CD4-positive, alpha-beta T cell treated with Interferon alpha-2 for 1 hour (primary cell): ENCODE measurements at regions not wholly inside any gene's neighbourhood (a gene's known extent, or its start where the extent isn't known, plus 50 kb on each side); places are given as distances from the start of the nearest gene placed in this dataset.
"Not testable (repeated sequence)": the region's sequence is repeated elsewhere in the genome, so short reads cannot be mapped to it uniquely, and the experiment has no call there.

ENCODE experiments used
- DNase-seq, 2 donors: peaks; one replicate each; pipeline ENCODE4 v3.0.0-alpha.2; 2020 to 2022

DNA sequence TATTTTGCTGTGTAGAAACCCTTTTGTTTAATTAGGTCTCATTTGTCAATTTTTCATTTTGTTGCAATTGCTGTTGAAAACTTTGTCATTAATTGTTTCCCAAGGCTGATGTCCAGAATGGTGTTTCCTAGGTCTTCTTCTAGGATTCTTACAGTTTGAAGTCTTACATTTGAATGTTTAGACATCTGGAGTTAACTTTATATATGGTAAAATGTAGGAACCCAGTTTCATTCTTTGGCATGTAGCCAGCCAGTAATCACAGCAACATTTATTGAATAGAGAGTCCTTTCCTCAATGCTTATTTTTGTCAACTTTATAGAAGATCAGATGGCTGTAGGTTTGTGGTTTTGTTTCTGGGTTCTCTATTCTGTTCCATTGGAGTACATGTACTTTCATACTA is 1290.8 kb upstream of the CDH9 start:
- no peak for DNase-seq

DNA sequence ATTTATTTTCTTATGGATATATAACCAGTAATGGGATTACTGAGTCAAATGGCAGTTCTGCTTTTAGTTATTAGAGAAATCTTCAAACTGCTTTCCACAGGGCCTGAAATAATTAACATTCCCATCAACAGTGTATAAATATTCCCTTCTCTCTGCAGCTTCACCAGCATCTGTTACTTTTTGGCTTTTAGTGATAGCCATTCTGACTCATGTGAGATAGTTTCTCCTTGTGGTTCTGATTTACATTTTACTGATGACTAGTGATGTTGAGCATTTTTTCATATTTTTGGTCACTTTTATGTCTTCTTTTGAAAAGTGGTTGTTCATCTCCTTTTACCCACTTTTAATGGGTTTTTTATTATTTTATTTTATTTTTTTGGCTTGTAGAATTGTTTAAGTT is 1290.3 kb upstream of the CDH9 start:
- no peak for DNase-seq

DNA sequence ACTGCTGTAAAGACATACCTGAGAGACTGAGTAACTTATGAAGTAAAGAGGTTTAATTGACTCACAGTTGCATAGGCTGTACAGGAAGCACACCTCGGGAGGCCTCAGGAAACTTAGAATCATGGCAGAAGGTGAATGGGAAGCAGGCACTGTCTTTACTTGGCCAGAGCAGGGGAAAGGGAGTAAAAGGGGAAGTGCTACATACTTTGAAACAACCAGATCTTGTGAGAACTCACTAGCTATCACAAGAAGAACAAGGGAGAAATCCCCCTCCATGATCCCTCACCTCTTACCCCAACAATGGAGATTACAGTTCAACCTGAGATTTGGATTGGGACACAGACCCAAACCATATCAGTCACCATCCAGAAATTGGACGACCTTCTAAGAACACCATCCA is 1285.8 kb upstream of the CDH9 start:
- no peak for DNase-seq

DNA sequence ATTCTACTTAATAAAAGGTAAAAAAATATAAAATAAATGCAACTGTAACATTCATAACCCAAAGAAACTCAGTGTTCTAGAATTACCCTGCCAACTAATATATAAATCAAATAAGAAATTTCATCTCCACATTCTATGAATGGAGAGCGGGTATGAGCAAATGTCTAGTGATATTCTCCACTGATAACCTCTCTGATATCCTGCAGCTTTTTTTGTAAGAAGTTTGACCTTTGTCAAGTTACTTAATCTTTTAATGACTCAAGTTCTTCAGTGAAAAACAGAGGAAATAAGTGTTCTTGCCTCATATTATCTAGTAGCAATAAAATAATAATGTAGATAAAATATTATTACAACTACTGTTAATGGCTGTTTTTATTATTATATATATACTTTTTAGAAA is 1275.6 kb upstream of the CDH9 start:
- DNase-seq, result no peak

DNA sequence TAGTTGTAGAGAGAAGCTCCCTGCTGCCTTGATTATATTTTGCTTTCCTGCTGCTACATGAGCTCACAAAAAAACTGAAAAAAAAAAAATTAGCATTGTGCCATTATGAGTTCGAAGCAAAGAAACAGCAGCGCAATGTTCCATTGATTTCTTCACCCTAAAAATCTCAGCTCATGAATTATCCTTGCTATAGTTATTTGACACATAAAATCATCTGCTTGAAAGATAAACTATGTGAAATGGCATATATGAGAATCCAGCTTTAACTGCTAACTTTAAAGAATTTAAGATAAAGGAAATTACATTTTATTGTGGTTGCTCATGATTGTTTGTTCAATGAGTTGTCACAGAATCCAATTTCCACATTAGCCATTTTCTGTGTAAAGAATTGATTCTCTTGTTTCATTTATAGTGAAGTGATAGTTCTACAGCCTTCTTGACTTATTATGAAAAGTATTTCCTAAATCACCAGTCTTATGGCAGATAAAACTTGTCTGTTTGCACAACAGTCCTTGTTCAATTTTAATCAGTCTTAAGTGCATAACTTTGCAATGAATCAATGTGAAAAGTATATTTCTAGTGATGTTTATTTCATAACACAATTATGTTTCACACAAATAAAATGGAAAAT is 1275.0 kb upstream of the CDH9 start:
- DNase-seq, result no peak

DNA sequence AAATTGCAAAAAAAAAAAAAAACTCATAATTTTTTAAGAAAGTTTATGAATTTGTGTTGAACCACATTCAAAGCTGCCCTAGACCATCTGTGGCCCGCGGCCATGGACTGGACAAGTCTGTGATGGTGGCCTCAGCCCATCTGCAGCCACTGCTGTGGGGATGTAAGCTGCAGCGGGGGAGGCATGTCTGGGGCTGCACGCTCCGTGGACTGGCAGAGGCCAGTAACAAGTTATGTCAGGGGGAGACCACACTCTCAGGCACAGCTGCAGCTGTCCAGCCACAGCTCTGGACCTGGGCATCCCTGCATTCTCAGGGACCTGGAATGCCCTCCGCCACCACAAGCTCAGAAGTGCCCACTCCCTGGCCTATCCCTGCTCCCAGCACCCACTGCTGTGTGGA is 1272.3 kb upstream of the CDH9 start:
- no peak for DNase-seq

DNA sequence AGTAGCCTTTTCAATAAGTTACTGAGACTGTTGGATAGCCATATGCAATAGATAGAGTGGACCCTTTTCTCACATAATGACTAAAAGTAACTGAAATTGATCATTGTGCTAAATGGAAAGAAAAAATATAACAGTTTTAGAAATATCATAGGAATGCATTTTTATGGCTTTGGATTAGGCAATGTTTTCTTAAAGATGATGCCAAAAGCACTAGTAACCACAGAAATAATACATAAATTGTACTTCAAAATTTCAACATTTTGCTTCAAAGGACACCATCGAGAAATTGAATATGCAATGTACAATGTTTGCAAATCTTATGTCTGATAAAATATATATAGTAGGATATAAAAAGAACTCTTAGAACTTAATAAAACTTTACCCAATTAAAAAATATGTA is 1267.5 kb upstream of the CDH9 start:
- no peak for DNase-seq

DNA sequence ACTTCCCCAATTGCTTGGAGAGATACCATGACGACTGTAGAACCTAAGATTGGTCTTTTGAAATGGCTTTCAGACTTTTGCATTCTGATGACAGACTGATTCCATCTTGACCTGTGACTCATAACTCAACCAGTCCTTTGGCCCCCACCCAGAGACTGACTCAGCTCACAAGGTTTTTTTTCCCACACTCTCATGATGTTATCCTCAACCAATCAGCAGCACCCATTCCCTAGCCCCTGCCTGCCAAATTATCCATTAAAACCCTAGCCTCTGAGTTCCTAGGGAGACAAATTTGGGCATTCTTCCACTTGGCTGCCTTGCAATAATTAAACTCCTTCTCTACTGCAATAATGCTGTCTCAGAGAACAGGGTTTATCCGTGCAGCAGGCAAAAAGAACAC is 1263.3 kb upstream of the CDH9 start:
- DNase-seq, result no peak

DNA sequence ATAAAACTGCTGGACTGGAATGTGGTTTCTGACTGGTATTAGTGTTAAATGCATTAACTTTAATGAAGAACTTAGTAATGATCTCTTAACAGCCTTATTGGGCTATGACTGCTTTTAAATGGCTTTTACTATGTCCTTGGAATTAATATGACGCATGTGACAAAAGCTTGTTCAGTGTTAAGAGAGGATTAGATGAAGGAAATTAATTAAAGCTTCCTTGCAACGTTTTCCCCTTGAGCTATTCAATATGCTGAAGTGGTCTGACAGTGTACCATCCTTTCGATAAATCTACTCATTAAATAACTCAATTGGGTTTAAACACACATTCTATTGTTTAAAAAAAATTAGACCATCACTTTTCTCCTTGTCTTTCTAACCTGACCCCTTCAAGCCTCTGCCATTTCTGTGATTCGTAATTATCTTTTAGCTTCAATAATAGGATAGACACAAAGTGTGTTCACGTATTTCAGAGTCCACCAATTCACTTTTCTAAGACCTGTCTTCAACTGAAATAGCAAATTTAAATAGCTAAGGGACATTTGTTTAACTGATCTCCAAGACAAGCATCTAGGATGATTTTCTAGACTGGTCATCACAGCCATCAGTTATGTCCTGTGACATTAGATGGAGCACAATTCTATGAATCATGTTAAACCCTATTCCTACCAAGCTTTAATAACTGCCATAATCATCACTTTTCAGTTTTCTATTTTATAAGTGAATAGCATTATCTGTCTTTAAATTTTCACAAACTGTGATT is 1258.0 kb upstream of the CDH9 start:
- DNase-seq, result no peak

DNA sequence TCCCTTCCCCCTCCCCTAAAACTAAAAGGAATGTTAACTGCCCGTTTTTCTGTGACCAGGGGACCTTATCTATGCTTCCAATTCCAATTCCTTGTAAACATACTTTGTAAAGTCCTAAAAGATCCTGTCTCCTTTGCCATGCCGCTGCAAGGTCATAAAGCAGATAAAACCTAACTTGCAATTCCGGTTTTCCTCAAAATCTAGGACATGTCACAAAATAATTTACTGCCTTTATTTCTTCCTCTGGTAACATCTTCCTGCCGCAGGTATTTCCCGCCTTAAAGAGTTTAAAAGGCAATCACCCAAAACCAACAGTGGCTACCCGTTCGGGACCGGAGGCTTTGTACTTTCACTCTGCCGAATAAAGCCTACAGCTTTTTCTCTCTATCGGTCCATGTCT is 1248.6 kb upstream of the CDH9 start:
- DNase-seq, result not testable (repeated sequence)

DNA sequence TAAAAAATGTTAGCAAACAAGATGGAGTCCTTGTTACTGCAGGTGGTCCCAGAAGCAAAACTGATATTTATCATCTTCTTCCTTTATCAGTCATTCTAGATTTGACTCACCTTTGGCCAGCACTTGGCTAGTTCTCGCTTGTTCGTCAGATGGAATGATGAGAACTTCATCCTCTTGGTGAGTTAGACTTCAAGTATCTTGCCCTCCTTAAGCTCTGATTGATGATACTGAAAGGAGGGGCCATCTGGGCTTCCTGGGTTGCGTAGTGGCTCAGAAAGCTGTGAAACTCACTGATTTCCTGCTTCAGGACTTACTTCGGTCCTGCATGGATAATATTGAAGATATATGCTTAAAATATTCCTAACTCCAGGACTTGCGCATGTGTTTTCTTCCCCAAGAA is 1248.2 kb upstream of the CDH9 start:
- DNase-seq, result no peak

DNA sequence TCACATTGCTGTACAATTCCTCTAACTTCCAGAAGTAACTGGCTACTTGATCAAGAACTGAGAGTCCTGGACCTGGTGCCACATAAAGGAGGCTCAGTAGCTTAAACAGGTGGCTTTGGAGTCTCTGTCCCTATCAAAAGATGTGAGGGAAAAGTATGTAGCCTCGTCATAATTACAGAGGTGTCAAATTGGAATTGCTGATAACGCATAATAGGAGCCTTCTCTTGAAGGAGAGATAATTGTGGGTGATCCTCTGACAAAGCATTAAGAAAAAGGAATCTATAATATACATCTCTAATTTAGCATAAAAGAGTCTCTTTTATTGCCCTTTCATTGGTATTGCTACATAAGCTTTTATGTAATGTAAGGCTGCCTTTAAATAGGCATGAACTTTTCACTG is 1246.4 kb upstream of the CDH9 start:
- no peak for DNase-seq

DNA sequence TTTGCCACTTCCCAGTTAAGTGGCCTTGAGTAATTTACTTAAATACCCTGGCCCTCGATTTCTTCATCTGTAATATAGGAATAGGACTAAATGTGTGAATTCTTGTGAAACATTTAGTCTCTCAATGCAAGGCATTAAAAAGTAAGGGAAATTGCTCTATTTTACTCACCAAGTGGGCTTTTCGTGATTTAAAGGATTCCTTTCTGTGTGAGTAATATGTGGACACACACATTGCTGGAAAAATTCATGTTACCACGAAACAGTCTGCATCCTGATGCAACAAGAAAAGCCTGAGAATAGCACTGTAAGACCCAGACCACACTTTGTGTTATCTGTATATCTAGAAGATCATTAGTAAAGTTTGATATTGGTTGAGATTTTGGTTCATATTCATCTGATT is 1243.0 kb upstream of the CDH9 start:
- no peak for DNase-seq

DNA sequence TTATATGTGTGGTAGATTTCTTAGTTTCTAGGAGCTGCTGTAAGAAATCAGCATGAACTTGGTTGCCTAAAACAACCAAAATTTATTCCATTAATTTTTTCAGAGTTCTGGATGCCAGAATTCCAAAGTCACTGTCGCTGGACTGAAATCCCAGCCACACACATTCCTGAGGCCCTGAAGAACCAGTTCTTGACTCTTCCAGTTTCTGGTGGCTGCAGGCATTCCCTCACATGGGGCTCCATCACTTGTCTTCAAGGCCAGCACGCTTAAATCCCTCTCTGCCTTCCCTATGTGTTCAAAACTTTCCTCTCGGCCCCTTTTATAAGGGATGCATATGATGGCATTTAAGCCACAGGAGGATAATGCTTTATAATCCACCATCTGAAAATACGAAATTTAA is 1237.5 kb upstream of the CDH9 start:
- DNase-seq, result no peak

DNA sequence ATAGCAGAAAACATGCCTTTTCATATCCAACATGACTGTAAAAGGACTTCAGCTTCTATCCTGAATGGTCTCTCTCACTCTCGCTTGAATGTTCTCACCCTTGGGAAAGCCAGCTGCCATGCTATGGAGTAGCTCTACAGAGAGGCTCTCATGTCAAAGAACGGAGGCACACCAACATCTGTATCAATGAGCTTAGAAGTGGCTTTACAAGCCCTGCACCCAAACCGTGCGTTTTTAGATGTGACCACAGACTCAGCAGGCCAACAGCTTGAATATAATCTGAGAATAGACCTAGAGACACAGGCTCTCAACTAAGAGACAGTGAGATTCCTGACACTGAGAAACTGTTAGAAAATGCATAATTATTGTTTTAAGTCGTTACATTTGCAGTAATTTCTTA is 1231.6 kb upstream of the CDH9 start:
- DNase-seq, result no peak

DNA sequence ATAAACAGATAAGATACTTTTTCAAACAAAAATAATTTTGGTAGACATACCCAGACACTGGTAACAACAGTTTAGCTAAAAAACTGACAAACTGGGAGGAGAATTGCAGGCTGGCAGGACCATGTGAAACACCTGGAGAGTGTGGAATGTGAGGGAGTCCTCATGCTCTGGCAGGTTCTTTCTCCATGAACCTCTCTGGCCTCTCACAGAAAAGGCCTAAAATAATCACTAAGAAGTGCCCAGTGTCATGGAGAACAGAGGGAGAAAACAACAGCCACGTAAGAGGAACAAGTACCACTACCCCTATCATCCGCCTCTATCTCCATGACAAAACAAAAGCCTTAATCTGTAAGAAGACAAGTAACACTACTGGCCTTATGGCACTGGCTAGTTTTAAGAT is 1227.5 kb upstream of the CDH9 start:
- DNase-seq, result no peak

DNA sequence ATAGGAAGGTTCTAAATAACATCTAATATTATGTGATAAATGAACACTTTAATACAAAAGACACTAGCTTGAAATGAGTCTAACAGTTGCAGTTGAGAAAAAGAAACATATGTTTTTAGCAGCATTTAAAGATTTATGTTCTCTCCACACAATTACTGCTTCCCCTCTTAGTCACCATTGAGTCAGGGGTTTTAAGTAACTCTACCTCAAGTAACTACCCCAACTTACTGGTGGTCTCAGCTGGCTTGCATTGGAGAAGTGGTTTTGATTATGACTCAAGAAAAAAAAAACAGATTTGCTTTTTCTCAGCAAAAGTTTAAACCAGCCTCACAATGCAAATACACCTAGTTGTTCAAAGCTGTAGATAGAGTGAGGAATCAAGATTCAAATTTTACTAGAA is 1216.5 kb upstream of the CDH9 start:
- DNase-seq, result no peak

DNA sequence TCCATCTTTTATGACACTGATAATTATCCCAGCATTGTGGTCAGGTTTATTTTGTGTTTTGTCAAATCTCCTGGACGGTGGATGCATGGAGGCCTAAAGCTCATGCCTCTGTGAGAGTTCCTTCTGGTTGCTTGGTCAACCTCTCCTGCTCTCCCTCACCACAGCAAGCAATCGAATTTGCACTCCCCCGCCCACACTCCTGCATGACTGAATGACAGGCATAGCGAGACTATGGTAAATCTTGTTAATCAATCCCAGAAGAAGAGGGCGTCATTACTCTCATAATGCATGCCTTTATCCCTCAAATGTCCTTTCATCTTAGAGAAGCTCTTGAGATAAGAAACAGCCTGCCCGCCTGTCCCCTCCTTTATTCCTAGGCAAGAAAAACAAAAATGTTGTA is 1215.0 kb upstream of the CDH9 start:
- no peak for DNase-seq

DNA sequence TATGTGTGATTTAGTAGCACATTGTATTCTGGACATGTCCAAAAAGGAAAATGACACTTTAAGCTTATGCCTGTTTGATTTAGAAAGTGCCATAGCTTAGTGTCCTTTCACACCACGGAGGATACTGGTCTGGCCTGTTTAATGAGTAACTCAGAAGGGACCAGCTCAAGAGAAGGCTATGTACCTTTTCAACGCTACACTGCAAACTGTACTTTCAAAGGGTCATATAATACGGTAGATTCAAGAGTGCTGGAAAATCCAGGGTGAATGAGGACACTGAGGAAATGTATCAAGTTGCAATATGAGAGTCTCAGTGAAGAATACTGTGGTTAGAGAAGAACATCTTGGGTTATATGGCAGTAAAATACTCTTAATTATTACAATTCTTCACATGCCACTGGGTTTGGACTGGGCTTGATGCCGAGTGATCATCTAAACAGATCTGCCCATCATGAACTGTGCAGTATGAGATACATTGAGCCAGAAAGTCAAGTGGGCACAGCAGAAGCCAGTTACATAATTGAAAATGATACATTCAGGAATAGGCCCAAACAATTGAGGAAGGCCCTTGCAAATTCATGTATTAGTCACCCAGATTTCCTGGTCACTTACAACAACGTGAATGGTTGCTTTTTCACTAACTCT is 1211.5 kb upstream of the CDH9 start:
- no peak for DNase-seq

DNA sequence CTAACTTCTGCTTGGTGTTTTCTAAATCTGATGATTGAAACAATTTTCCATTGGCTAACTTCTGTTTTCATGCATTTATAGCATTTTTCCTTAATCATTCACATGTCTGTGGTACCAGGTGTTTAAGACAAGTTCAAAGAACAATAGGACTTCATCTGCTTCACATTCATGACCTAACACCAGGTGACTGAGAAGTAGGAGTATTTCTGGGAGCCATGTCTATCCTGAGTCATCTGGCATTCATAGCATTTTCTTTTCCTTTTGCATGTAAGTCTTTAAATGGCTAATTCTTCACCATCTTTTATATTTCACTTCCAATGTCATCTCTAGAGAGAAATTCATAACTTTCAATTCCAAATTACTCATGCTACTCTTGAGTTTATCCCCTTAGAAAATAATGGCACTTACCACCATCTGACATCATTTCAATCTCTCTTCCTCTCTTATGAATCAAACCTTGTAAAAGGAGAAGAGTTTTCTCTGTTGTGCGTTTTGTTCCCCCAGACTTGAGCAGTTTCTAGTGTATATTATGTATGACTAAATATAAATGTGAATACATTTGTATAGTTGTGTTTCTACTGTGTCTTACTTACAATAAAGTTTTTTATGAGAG is 1196.1 kb upstream of the CDH9 start:
- no peak for DNase-seq

DNA sequence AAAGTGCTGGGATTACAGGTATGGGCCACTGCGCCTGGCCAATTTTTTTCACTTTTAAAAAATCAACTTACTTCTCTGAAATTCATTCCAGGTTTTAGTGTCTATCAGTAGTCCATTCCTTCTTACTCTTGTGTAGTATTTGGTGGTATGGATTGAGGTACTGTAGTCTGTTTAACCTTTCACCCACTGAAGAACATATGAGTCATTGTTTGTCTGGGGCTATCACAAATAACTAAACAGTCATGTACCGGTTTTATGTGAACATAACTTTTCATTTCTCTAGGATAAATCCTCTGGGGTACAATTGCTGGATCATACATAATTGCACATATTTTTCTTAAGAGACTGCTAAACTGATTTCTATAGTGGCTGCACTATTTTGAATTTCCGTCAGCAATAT is 1188.0 kb upstream of the CDH9 start:
- DNase-seq, result no peak

DNA sequence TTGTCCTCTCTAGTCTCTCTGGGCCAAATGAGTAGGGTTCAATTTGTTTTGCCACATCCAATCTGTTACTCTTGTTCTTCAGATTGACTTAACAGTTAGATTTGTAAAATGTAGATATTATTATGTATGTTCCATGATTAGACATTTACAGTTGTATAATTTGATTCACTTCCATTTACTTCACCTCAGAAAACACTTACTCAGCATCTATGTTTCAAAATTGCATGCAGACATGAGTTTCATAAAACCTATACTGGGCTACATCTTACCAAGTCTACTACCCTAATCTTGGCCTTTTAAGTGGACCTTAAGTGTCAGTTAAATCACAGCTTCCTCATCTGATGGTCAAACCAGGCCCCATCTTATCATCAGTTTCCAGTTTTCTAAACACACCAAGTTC is 1181.2 kb upstream of the CDH9 start:
- no peak for DNase-seq

DNA sequence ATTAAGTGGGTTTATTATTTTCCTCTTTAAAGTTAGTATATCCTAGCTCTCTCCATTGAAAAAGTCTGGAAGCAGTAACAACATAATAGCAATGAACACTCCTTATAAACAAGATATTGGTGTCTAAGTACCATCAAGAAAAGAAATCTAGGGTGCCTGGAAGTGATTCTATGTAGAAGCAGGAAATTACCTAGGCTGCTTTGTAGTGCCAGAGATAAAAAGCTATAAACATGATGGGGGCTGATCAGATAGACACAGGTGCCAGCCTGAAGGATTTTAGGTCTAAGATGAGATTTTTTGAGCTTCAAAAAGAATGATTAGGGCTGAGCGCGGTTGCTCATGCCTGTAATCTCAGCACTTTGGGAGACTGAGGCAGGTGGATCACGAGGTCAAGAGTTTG is 1179.3 kb upstream of the CDH9 start:
- no peak for DNase-seq

DNA sequence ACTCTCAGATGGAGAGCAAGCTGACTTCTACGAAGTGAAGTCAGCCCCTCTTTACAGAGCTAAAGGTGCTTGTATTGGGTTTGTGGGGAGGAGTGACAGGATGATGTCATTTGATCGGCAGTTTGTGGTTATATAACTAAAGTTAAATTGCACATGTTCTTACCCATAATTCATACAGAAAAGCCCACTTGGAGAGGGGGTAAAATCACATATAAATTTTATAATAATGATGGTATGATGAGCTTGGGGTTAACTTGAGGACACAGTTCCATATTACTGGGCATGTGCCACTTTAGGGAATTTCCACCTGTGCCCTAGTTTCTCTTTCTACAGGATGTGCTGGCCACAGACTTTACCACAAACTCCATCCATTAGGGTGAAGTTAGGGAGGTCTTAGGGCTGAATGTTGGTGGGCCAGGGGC is 1178.6 kb upstream of the CDH9 start:
- DNase-seq, result peak in 1 of 2 donors; percentile 8
